ENCODE measurements at regions not wholly inside any gene's neighbourhood (a gene's known extent, or its start where the extent isn't known, plus 50 kb on each side); places are given as distances from the start of the nearest gene placed in this dataset.

- no peak for TF ChIP-seq CTCF (conservative IDR thresholded peaks at IDR 0.05; ENCODE audit: low read depth in 2 of 2)
- TF ChIP-seq POLR2AphosphoS5 (IDR thresholded peaks at IDR 0.05; ENCODE audit: low read depth) = no peak
- no peak for TF ChIP-seq EZH2 (IDR thresholded peaks at IDR 0.05; ENCODE audit: low read depth, unreplicated experiment)
Measured at GRCh38 chr16:13342675-13343074, 441.3 kb downstream of the SHISA9 start.
